Right renal cortex interstitium (tissue), 3 donors: ENCODE measurements at regions not wholly inside any gene's neighbourhood (a gene's known extent, or its start where the extent isn't known, plus 50 kb on each side); places are given as distances from the start of the nearest gene placed in this dataset.
"Not testable (repeated sequence)": the region's sequence is repeated elsewhere in the genome, so short reads cannot be mapped to it uniquely, and the experiment has no call there.

ENCODE experiments used
- DNase-seq, 3 donors: peaks; one replicate each; pipeline ENCODE4 v3.0.0-alpha.2; 2013; ENCODE audit warnings: low read depth in 3 of 3, low spot score in 2 of 3

DNA sequence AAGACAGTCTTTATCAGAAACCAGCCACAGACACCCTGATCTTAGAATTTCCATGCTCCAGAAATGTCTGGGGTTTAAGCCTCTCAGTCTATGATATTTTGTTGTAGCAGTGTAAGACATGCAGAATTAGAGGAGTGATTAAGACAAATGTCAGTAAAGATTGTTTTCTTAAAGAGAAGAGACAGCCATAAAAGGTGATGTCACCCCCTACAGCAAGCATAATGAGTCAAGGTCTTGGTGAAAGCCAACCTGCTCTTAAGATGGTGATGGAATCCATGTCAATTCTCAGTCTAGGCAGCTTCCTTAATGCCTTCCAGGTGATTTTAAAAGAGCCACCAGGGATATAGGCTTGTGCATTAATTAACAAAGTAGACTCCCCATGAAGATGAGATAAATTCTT, 849.9 kb upstream of the EPHA7 start:
- no peak for DNase-seq

DNA sequence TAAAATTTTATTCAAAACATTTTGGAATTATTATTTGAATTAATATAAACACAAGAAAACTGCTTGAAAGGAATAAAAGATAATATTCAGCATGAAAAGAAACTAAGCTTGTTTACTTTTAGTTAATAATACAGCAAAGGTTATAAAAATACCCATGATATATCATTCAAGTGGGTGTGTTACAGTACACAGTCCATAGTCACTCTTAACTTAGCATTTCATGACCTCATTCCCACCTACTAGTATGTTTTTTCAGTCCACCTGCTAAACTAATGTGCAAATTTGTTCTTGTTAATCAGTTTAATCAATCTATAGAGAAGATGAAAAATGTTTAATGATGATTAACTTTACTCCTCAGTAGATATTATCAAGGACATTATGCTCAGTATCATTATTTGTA, 841.4 kb upstream of the EPHA7 start:
- no peak for DNase-seq

DNA sequence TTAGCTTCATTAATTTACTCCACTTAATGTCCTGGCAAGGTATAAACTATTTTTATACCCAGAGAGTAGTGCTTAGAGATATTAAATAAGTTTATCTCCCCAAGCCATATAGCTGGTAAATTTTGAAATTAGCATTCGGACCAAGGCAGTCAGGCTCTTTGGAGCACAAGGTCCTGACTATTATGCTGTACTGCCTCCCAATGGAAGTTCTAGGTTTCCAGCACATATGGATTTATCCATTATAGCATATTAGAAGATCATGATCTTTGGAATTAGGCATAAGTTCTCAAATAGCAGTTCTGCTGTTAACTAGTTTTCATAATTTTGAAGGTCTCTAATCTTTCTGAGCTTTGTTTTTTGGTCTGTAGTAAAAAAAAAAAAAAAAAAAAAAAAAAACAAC, 835.3 kb upstream of the EPHA7 start:
- no peak for DNase-seq

DNA sequence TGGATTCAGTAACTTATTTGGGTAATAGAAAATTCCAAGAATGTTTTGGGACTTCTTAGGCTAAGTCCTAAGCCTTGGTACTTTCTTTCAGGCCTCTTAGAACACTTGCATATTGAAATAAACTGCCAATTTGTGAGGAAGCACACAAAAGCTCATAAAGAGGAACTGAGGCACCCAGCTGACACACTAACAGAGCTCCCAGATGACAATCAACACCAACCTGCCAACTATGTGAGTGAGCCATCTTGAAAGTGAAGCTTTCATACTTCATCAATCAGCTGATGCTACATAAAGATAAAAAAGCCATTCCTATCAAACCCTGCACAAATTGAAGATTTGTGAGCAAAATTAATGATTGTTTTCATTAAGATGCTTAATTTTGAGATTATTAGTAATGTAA, 832.5 kb upstream of the EPHA7 start:
- no peak for DNase-seq

DNA sequence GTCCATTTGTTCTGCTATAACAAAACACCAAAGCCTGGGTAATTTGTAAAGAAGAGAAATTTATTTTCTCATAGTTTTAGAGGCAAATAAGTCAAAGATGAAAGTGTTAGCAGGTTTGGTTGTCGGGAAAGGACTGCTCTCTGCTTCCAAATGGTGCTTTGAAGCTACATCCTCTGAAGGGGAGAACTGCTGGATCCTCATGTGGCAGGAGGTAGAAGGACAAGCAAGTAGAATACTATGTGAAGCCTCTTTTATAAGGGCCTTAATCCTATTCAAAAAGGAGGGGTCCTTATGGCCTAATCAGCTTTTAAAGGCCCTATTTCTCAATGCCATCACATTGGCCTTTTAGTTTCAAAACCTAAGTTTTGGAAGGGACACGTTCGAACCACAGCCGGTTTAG, 826.0 kb upstream of the EPHA7 start:
- no peak for DNase-seq

DNA sequence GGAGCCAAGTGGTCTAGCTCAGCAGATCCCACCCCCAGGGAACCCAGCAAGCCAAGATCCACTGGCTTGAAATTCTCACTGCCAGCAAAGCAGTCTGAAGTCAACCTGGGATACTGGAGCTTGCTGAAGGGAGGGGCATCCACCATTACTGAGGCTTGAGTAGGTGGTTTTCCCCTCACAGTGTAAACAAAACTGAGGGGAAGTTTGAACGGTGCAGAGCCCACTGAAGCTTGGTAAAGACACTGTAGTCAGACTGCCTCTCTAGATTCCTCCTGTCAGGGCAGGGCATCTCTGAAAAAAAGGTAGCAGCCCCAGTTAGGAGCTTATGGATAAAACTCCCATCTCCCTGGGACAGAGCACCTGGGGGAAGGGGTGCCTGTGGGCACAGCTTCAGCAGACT, 819.5 kb upstream of the EPHA7 start:
- DNase-seq: no peak

DNA sequence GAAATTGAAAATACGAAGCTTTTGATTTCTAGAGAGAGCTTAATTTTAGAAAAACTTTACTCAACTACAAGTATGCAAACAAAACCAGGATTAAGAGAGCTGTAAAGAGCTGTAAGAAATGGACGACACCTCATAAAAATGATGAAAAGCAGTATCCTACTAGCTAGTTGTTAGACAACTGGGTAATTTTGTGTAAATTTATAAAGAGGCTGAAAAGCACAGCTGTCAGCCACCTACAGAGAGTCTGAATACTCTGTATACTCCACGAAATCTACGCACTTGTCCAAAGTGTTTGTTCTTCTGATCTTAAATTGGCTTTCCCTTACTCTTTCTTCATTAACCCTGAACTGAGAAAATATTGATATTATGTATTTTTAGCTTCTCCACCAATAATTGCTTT, 808.4 kb upstream of the EPHA7 start:
- no peak for DNase-seq

DNA sequence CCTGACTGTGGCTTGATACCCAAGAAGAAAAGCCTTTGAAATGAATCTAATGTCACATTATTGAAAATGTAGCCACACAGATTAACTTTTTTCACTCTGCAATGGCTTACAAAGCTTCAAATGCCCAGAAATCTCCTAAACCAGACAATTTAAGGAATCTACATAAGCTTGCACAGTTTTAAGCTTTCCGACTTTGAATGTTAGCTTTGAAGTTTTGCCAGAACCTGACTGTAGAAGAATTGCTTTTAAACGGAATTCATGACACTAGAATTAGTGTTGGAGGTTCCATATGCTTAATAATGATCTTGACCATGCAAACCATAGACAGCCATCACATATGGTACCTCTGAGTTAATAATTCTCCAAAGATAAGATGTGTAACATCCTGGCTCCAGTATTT, 798.5 kb upstream of the EPHA7 start:
- DNase-seq: no peak

DNA sequence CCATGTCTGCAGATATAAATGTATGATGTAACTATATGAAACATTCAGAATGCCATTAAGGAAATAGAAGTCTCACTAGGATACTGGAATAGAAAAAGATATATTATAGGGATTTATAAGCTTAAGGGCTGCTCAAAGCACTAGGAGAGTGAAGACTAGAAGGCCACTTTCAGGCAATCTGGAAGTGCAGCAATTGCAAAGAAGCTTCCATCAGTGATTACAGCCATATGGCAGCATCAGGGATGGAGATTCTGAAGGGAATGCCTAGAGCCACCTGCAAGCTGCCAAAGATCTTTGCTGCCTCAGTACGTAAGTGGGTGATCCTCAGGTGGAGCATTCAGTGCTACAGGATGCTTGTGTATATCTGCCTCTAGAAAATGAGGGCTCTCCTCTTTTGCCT, 796.2 kb upstream of the EPHA7 start:
- DNase-seq: no peak

DNA sequence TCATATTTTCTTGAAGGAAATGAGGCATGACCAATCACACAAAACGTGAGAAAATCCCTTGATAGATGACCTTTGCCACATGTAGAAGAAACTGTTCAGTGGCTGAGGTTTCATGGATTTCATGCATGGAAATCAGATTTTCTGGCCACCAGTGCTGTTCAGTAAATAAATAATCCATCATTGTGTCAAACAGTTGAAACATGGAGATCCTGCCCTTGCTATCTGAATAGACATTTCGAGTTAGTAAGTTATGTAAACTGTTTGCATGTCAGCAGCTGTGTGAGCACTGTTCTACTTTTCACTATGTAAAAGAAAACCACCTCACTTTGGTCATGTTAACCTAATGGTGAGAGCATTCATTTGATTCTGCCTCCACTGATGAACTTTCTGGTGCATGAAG, 793.9 kb upstream of the EPHA7 start:
- no peak for DNase-seq

DNA sequence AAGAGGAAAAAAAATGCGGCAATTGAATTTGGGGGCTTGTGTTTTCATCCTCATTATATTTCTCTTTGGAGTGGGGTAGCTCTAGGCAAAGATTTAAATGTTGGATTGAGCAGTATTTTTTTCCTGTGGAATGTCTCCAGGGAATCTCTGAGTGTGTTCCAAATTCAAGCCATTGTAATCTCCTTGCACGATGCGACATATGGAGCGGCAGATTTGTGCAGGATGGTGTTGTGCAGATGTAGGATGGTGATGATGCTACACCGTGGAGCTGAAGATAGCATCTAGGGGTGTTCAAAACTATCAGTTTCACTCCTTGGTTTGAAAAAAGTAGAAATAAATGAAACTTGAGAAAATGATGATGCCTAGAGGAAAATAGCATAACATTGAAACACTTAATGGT, 777.5 kb upstream of the EPHA7 start:
- no peak for DNase-seq

DNA sequence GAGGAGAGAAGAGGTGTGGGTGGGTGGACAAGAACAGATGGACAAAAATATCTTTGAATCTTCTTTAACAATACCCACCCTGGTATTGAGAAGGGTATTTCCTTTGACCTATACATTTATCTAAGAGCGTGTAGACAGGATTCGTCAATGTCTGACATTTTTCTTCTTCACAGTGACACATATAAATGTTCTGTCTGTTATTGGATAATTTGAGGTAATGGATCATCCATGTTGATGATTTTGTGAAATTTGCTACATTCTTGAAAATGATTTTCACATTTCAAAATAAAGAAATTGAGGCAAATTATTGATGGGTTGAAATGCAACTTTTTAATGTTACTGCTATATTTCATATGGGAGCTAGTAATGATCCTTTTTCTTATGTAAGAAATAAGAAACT, 770.7 kb upstream of the EPHA7 start:
- DNase-seq: no peak

DNA sequence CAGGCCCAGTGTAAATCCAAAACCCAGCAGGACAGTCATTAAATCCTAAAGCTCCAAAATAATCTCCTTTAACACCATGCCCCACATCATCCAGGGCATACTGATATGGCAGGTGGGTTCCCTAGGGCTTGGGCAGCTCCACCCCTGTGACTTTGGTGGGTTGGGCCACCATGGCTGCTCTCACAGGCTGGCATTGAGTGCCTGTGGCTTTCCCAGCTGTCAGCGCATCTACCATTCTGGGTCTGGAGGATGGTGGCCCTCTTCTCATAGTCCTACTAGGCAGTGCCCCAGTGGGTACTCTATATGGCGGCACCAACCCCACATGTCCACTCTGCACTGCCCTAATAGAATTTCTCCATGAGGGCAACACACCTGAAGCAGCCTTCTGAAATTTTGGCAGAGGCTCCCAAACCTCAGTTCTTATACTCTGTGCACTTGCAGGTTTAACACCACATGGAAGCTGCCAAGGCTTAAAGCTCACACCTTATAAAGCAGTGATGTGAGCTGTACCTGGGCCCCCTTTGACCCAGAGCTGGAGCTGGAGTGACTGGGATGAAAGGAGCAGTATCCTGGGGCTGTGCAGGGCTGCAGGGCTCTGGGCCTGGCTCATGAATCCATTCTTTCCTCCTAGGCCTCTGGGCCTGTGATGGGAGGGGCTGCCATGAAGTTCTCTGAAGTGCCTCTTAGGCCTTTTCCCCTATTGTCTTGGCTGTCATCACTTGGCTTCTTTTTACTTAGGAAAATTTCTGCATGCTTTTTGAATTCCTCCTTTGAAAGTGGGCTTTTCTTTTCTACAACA, 765.5 kb upstream of the EPHA7 start:
- no peak for DNase-seq

DNA sequence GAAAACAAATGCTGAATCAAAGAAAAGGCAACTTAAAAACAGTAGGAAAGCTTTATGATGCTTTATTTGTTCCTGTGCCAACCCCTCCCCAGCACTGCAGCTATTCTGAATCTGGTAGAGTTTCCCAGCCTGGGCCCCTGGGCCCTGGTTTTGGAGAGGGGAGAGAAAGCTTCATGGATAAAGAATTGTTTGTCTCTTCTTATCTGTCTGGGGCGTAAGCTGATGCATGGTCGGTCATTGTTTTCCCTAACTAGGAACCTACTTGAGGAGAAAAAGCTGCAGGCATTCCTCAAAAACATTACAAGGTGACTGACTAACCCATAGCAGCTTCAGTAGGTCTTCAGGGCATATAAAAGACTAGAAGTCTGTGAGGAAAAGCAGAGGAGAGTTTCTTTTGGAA, 758.1 kb upstream of the EPHA7 start:
- no peak for DNase-seq

DNA sequence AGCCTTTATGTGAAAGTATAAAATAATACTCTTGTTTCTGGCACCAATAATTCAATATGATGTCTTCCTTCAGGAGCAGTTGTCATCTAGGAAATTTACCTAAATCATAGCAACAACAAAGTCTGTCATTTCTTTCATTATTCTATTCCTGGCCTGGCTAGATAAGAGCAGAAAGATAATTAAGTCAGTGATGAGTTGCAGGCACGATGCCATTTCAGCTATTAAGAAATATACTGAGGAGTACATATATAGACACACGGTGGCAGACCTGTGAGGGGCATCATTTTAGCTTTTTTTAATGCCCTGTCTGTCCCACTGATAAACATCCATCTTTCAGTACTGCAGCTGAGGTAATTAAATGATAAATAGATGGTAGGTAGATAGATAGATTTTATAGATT, 756.1 kb upstream of the EPHA7 start:
- no peak for DNase-seq

DNA sequence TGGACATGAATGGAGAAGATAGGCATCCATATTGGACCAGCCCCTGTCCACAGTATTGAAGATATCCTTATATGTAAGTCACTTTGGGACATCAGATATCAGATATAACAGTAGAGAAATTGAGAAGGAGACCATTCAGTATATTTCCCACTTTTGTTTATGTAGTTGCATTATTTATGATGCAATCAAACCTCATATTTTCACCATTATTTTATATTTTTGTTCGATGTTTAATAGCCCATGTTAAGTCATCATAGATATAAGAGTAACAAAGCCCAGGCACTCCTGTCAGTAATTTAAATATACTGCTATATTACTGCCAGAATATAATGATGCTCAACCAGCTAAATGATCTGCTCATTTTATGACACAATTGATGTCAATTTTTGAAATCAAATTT, 744.5 kb upstream of the EPHA7 start:
- no peak for DNase-seq

DNA sequence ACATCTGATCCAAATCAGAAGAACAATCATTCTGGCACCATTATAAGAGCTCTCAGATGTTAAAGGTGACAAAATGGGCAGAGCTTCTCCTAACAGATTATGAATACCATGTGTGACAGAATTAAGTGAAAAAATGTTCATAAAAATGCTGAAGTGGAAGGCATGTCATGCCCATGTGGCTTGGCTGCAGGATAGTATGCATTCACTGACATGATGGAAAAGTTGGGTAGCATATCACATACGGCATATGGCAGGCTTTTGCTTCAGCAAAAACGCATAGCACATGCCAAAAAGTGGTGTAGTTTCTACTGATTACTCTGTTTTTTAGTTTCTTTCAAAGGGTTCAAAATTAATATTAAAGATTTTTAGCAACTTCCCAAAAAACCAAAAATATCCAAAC, 731.5 kb upstream of the EPHA7 start:
- no peak for DNase-seq

DNA sequence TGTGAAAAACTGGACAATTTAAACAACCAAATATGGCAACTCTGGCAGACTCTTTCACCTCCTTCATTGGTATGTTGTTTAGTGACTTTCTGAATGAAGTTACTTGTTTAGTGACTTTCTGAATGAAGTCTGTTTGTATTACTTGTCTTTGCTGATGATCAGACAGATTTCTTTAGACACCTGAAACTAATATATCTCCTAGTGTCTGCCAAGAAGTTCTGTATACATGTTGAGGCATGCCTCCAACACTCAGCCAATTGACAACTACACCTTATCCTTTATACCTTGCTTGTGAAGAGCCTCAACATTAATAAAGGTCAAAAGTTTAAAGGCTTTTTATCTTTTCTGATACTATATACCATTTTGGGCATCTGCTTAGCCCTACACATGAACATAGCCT, 725.4 kb upstream of the EPHA7 start:
- no peak for DNase-seq

DNA sequence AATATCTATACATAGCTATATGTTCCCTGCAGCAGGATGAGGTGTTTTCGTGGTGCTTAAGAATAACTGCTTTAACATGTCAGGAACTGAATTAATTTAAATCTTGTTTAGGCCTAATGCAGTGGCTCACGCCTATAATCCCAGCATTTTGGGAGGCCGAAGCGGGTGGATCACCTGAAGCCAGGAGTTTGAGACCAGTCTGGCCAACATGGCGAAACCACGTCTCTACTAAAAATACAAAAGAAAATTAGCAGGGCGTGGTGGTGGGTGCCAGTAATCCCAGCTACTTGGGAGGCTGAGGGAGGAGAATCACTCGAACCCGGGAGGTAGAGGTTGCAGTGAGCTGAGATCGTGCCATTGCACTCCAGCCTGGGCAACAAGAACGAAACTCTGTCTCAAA, 717.8 kb upstream of the EPHA7 start:
- DNase-seq: not testable (repeated sequence)

DNA sequence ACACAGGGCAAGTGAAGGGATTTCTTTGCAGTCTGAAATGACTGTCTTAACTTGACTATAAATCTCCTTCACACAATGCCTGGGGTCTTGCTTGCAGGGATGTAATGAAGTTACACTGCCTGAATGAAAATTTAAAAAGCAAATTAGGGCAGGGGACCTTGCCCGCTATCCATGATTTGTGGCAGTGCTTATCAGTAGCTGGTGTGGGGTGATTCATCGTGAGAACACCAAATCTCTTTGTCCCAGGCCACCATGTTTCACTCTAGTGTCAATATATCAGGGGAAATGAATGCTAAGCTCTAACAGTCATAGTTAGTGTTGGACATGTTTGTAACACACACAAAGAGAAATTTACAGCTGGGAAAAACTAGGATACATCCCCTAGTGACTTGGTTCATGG, 713.7 kb upstream of the EPHA7 start:
- no peak for DNase-seq

DNA sequence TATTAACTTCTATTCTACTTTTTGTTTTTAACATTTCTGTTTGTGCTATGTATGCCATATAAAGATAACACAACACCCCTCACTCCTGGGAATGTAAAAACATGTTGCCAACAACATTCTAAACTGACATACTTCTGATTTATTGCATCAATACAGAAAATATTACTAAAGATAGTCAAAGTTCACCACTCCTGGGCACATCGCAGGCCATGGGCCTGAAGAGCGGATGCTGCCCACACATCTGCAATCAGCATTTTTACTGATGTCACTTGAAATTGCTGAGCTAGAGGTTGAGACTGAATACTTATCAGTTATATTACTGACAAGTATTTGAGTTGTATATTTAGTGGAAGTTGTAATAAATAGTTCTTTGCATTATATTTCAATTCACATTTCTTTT, 711.9 kb upstream of the EPHA7 start:
- no peak for DNase-seq

DNA sequence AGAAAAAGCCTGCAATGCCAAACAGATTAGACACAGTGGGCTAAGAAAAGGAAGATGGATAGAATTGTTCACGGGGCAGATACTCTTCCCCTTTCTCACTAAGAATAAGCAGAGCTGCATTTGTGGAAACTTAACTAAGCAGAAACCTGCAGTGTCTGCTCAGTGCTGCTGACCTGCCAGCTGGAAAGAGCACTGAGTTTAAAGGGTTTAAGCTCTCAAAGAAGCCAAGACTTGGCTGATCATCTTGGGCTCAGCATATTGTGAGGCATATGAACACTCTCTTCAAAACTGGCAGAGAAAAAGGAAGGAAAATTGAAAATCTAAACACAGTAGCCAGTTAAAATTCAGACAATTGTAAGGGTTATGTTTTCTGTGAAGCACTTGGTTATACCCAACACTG, 711.1 kb upstream of the EPHA7 start:
- DNase-seq: no peak

DNA sequence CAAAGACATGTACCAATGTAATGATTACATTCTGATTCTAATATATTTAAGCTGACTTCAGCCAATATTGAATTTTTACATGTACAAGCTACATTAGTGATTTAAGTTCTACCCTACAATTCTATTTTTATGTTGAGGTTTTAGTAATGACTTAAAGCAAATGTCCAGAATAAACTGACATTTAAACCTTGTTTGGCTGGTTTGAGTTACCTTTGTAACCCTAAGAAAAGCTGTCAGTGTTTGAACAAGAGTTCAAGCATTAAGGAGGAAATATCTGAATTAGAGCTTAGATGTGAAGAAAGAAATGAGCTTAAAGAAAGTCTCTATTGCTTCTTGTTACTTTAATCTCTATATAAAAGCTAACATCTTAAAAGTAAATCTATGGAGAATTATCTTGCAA, 710.6 kb upstream of the EPHA7 start:
- DNase-seq: no peak
